H1 (cell line): ENCODE measurements at regions not wholly inside any gene's neighbourhood (a gene's known extent, or its start where the extent isn't known, plus 50 kb on each side); places are given as distances from the start of the nearest gene placed in this dataset.
A peak's percentile ranks its signal among the peaks of the same experiment; 100 is the strongest.

Experiments
- CTCF ChIA-PET: fragments of 300-600 bp; sonication (Branson Sonifier 250); formaldehyde crosslinking; loops from one replicate; lab custom pipeline; 2021; ENCODE audit not compliant: partially characterized antibody; lab: Charles Lee
- POLR2A ChIA-PET: fragments of 300-600 bp; sonication (Branson Sonifier 250); formaldehyde crosslinking; loops from one replicate; lab custom pipeline; 2021; ENCODE audit warnings: inconsistent platforms; ENCODE audit not compliant: partially characterized antibody; lab: Charles Lee
- DNase-seq, 2 experiments: peaks; one replicate each; pipeline versions ENCODE4 v3.0.0 to v3.0.0-alpha.2; 2010 to 2022; ENCODE audit warnings: low spot score in 2 of 2, low read depth in 1 of 2, mixed read lengths in 1 of 2
- FAIRE-seq: peaks from 2 replicates; lab custom pipeline; 2011; peaks lifted over from hg19 to GRCh38; lab: Jason Lieb, UNC
- H2AFZ ChIP-seq: 2 replicates; pipeline ENCODE4 v1.8.1; 2012; ENCODE audit warnings: low read length, inconsistent platforms
- H2AK5ac ChIP-seq: 2 replicates; pipeline ENCODE4 v1.6.1; 2013; ENCODE audit warnings: low read depth, low read length
- H2BK120ac ChIP-seq: replicated peaks from 2 replicates; pipeline ENCODE3; 2013; ENCODE audit warnings: low read depth, low read length, inconsistent platforms
- H2BK12ac ChIP-seq: 2 replicates; pipeline ENCODE4 v1.6.1; 2013; ENCODE audit warnings: low read depth, low read length
- H2BK15ac ChIP-seq: 2 replicates; pipeline ENCODE4 v1.6.1; 2013; ENCODE audit warnings: low read length
- H2BK20ac ChIP-seq: 2 replicates; pipeline ENCODE4 v1.6.1; 2013; ENCODE audit warnings: low read length
- H2BK5ac ChIP-seq: 2 replicates; pipeline ENCODE4 v1.6.1; 2013; ENCODE audit warnings: low read depth, low read length
- H3K14ac ChIP-seq: 2 replicates; pipeline ENCODE4 v1.6.1; 2013; ENCODE audit warnings: inconsistent platforms; ENCODE audit not compliant: insufficient read length
- H3K18ac ChIP-seq: 2 replicates; pipeline ENCODE4 v1.6.1; 2013; ENCODE audit warnings: low read length; ENCODE audit errors: extremely low read depth
- H3K23ac ChIP-seq: 2 replicates; pipeline ENCODE4 v1.6.1; 2013; ENCODE audit warnings: inconsistent platforms; ENCODE audit not compliant: insufficient read length
- H3K23me2 ChIP-seq: 2 replicates; pipeline ENCODE4 v1.6.1; 2013; ENCODE audit warnings: low read depth, low read length
- H3K27ac ChIP-seq: 2 replicates; pipeline ENCODE4 v1.6.1; 2011; ENCODE audit warnings: low read depth, low read length, inconsistent platforms
- H3K27me3 ChIP-seq, 4 experiments: replicated peaks in 1 of 4; 1 replicate in 1 of 4; 2 replicates in 3 of 4; pipeline versions ENCODE4 v1.6.1 to v1.8.1; 2011 to 2013; ENCODE audit warnings: low read length in 3 of 4, mild to moderate bottlenecking in 3 of 4, inconsistent platforms in 2 of 4, mixed read lengths in 2 of 4, moderate library complexity in 1 of 4; ENCODE audit not compliant: control insufficient read depth in 3 of 4, insufficient read depth in 3 of 4; ENCODE audit errors: extremely low read depth in 1 of 4
- H3K36me3 ChIP-seq, 4 experiments: 2 replicates each; pipeline versions ENCODE4 v1.6.1 to v1.8.1; 2011 to 2013; ENCODE audit warnings: mild to moderate bottlenecking in 4 of 4, low read length in 3 of 4, moderate library complexity in 2 of 4, control low read depth in 1 of 4, inconsistent platforms in 1 of 4; ENCODE audit not compliant: insufficient read depth in 4 of 4, control insufficient read depth in 2 of 4
- H3K4ac ChIP-seq: replicated peaks from 2 replicates; pipeline ENCODE3; 2013; ENCODE audit warnings: low read length, low read depth, mixed read lengths, inconsistent platforms; ENCODE audit not compliant: insufficient read length
- H3K4me1 ChIP-seq, 4 experiments: replicated peaks in 1 of 4; 1 replicate in 1 of 4; 2 replicates in 3 of 4; pipeline versions ENCODE4 v1.6.1 to v1.8.1; 2011 to 2013; ENCODE audit warnings: low read length in 3 of 4, inconsistent platforms in 2 of 4, mixed read lengths in 1 of 4; ENCODE audit not compliant: insufficient read depth in 4 of 4, control insufficient read depth in 3 of 4
- H3K4me2 ChIP-seq, 2 experiments: 2 replicates each; pipeline versions ENCODE4 v1.6.1 to v1.8.1; 2011 to 2013; ENCODE audit warnings: low read depth in 2 of 2, low read length in 2 of 2, control low read depth in 1 of 2, inconsistent platforms in 1 of 2, mild to moderate bottlenecking in 1 of 2; ENCODE audit not compliant: insufficient read depth in 1 of 2
- H3K4me3 ChIP-seq, 4 experiments: fragments of 200-600, 300-600 bp in 1 of 4; sonication (generic), shearing (Covaris generic), sonication (Bioruptor Twin) in 1 of 4; 2 replicates each; pipeline versions ENCODE4 v1.5.1 to v1.8.1; 2011 to 2016; ENCODE audit warnings: low read length in 4 of 4, low read depth in 3 of 4, control low read depth in 2 of 4, inconsistent platforms in 2 of 4, mild to moderate bottlenecking in 2 of 4, mixed read lengths in 1 of 4, moderate library complexity in 1 of 4; ENCODE audit not compliant: insufficient read depth in 2 of 4; ENCODE audit errors: extremely low read depth in 1 of 4
- H3K56ac ChIP-seq: replicated peaks from 2 replicates; pipeline ENCODE3; 2013; ENCODE audit warnings: low read depth, mild to moderate bottlenecking, mixed read lengths, low read length, inconsistent platforms; ENCODE audit not compliant: insufficient read length
- H3K79me1 ChIP-seq: 2 replicates; pipeline ENCODE4 v1.6.1; 2013; ENCODE audit warnings: low read depth, low read length, control low read depth
- H3K79me2 ChIP-seq, 2 experiments: 2 replicates each; pipeline versions ENCODE4 v1.6.1 to v1.8.1; 2012 to 2013; ENCODE audit warnings: low read length in 2 of 2, mild to moderate bottlenecking in 2 of 2, inconsistent platforms in 1 of 2; ENCODE audit not compliant: insufficient read depth in 2 of 2, control insufficient read depth in 1 of 2
- H3K9ac ChIP-seq, 4 experiments: replicated peaks in 1 of 4; 1 replicate in 1 of 4; 2 replicates in 3 of 4; pipeline versions ENCODE4 v1.6.1 to v1.8.1; 2011 to 2013; ENCODE audit warnings: low read depth in 3 of 4, low read length in 3 of 4, control low read depth in 2 of 4, mild to moderate bottlenecking in 2 of 4, moderate library complexity in 2 of 4, inconsistent platforms in 1 of 4; ENCODE audit errors: extremely low read depth in 1 of 4
- H3K9me3 ChIP-seq, 2 experiments: 2 replicates each; pipeline versions ENCODE4 v1.6.1 to v1.8.1; 2012 to 2013; ENCODE audit warnings: mild to moderate bottlenecking in 2 of 2, moderate library complexity in 2 of 2, control low read depth in 1 of 2, inconsistent platforms in 1 of 2, low read depth in 1 of 2, low read length in 1 of 2, mixed read lengths in 1 of 2; ENCODE audit not compliant: insufficient read depth in 2 of 2
- H4K20me1 ChIP-seq, 2 experiments: replicated peaks in 1 of 2; 2 replicates each; pipeline versions ENCODE3 to v1.8.1; 2011 to 2013; ENCODE audit warnings: inconsistent platforms in 2 of 2, low read length in 2 of 2, mild to moderate bottlenecking in 1 of 2; ENCODE audit not compliant: insufficient read depth in 2 of 2, control insufficient read depth in 1 of 2
- H4K5ac ChIP-seq: 2 replicates; pipeline ENCODE4 v1.6.1; 2013; ENCODE audit warnings: low read length, low read depth, mixed read lengths, inconsistent platforms; ENCODE audit not compliant: insufficient read length
- H4K8ac ChIP-seq: 2 replicates; pipeline ENCODE4 v1.8.0; 2013; ENCODE audit warnings: mild to moderate bottlenecking, moderate library complexity, low read length, inconsistent platforms; ENCODE audit not compliant: insufficient read depth; ENCODE audit errors: extremely low read depth
- H4K91ac ChIP-seq: replicated peaks from 2 replicates; pipeline ENCODE3; 2013; ENCODE audit warnings: low read length, mixed read lengths, inconsistent platforms; ENCODE audit not compliant: insufficient read length
- GTF2F1 ChIP-seq: IDR thresholded peaks from 2 replicates; pipeline ENCODE4 v1.6.1; 2012; ENCODE audit warnings: low read depth, low read length, improper control_type of control experiment, borderline replicate concordance
- HDAC2 ChIP-seq, 2 experiments: fragments of 300-600 bp in 1 of 2; sonication (generic) in 1 of 2; IDR thresholded peaks; 2 replicates each; pipeline ENCODE4 v1.6.1; 2011 to 2012; ENCODE audit warnings: low read depth in 2 of 2, low read length in 2 of 2, mild to moderate bottlenecking in 2 of 2, moderate library complexity in 2 of 2, borderline replicate concordance in 1 of 2, inconsistent platforms in 1 of 2
- NANOG ChIP-seq: IDR thresholded peaks from 2 replicates; pipeline ENCODE4 v1.6.1; 2011; ENCODE audit warnings: low read length, low read depth, mild to moderate bottlenecking, inconsistent platforms; ENCODE audit not compliant: insufficient read depth, poor library complexity, severe bottlenecking
- PHF8 ChIP-seq: fragments of 200-600 bp; sonication (generic); conservative IDR thresholded peaks from 2 replicates; pipeline ENCODE4 v1.7.1; 2012; ENCODE audit warnings: low read depth, mild to moderate bottlenecking, inconsistent platforms, low read length, moderate library complexity
- RBBP5 ChIP-seq: IDR thresholded peaks from 2 replicates; pipeline ENCODE4 v1.7.1; 2012; ENCODE audit warnings: low read depth, mild to moderate bottlenecking, inconsistent platforms, low read length, moderate library complexity, borderline replicate concordance
- RXRA ChIP-seq: IDR thresholded peaks from 2 replicates; pipeline ENCODE4 v1.6.1; 2011; ENCODE audit warnings: low read depth, mild to moderate bottlenecking, low read length, moderate library complexity; ENCODE audit not compliant: insufficient read depth
- TCF12 ChIP-seq: IDR thresholded peaks from 2 replicates; pipeline ENCODE4 v1.6.1; 2011; ENCODE audit warnings: low read depth, mild to moderate bottlenecking, low read length
- WGBS, 2 experiments: shearing (Covaris generic) in 1 of 2; methylation state at CpG; one replicate each; pipeline versions ENCODE4 v1.1.6 to v1.1.7; 2013 to 2015; ENCODE audit warnings: low lambda C conversion rate in 2 of 2, mixed read lengths in 2 of 2, inconsistent platforms in 1 of 2, low coverage in 1 of 2, missing lambda C conversion rate in 1 of 2; ENCODE audit not compliant: insufficient replicate concordance in 2 of 2, insufficient coverage in 1 of 2, insufficient read length in 1 of 2; ENCODE audit errors: extremely low coverage in 1 of 2, missing lambda C conversion rate in 1 of 2; 5-methylcytosine and 5-hydroxymethylcytosine counted together
- TF ChIP-seq, protein P1 (sequence below): IDR thresholded peaks from 2 replicates; pipeline ENCODE4 v1.6.1; 2012; ENCODE audit warnings: low read length, inconsistent platforms
- TF ChIP-seq, protein P2 (sequence below), 3 experiments: IDR thresholded peaks; 1 replicate in 2 of 3; 2 replicates in 1 of 3; pipeline versions ENCODE4 v1.5.1 to v1.6.1; 2011; ENCODE audit warnings: low read length in 3 of 3, mild to moderate bottlenecking in 3 of 3, inconsistent platforms in 2 of 3, low read depth in 1 of 3, moderate library complexity in 1 of 3; ENCODE audit not compliant: insufficient read depth in 1 of 3; ENCODE audit errors: control extremely low read depth in 1 of 3

DNA sequence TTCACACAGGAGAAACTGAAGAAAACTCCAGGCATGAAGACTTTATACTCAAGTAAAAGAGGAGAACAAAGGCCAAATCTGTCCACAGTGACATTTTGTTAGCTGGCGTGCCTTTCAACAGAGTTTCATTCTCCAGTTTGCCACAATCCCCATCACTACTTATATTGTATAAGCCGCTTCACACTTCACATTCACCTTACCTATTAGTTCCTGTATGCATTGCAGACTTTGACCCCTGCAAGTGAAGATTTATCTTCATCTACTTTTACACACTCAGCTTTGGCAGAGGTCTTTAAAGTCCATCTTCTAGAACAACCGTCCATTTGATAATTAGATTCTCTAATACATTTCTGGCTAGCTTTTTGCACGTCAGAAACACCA lies 56.8 kb upstream of the TANK start:
- no peak overlapping the region for H2BK120ac ChIP-seq
- H4K5ac ChIP-seq, result no peak overlapping the region
- POLR2A ChIA-PET, result no interaction called here
- CTCF ChIA-PET, result interaction anchor here (1.4 kb wide), 1 partner anchor 16 kb away, joined by 3 read pairs; no protein-coding TSS in a partner anchor
- H4K20me1 ChIP-seq, result no peaks in the 10 kb centered on the region
- H4K8ac ChIP-seq, result no peak overlapping the region
- H2AK5ac ChIP-seq, result no peak overlapping the region
- H3K18ac ChIP-seq, result no peak overlapping the region
- no peak overlapping the region for H2BK5ac ChIP-seq
- no peak overlapping the region for H2BK12ac ChIP-seq
- no peaks in the 10 kb centered on the region for H3K27me3 ChIP-seq
- H3K4me1 ChIP-seq, result no peaks in the 10 kb centered on the region
- H3K14ac ChIP-seq, result no peak overlapping the region
- H3K79me1 ChIP-seq, result no peaks in the 10 kb centered on the region
- H2BK20ac ChIP-seq, result no peak overlapping the region
- FAIRE-seq (no peak), DNase-seq (no peak)
- no peak overlapping the region for H3K4ac ChIP-seq
- no peak overlapping the region for H3K4me2 ChIP-seq
- no peak overlapping the region for H4K91ac ChIP-seq
- H3K9me3 ChIP-seq, result no peaks in the 10 kb centered on the region
- WGBS, 2 experiments, result 87% methylated on average over 4 of the region's 4 CpGs; no CpG with 5 or more reads in 1 of the 2 experiments
- H3K9ac ChIP-seq, result no peak overlapping the region
- 0 out of 2 replicates have a peak overlapping the region, but pooled peaks have one; percentile 8 for H2AFZ ChIP-seq
- H3K4me3 ChIP-seq, result no peak overlapping the region
- H3K23ac ChIP-seq, result no peak overlapping the region
- no peaks in the 10 kb centered on the region for H3K79me2 ChIP-seq
- no peak overlapping the region for H3K27ac ChIP-seq
- H3K23me2 ChIP-seq, result no peaks in the 10 kb centered on the region
- H3K56ac ChIP-seq, result no peak overlapping the region
- H2BK15ac ChIP-seq, result no peak overlapping the region
- H3K36me3 ChIP-seq, result no peaks in the 10 kb centered on the region
- TF ChIP-seq PHF8 (no peak), HDAC2 (IDR thresholded peaks at IDR 0.05; ENCODE audit: borderline replicate concordance in 1 of 2, low read depth in 2 of 2, low read length in 2 of 2) (no peak), NANOG (no peak), GTF2F1 (no peak), RBBP5 (no peak), TCF12 (no peak), RXRA (no peak)
- TF ChIP-seq, protein P1, sequence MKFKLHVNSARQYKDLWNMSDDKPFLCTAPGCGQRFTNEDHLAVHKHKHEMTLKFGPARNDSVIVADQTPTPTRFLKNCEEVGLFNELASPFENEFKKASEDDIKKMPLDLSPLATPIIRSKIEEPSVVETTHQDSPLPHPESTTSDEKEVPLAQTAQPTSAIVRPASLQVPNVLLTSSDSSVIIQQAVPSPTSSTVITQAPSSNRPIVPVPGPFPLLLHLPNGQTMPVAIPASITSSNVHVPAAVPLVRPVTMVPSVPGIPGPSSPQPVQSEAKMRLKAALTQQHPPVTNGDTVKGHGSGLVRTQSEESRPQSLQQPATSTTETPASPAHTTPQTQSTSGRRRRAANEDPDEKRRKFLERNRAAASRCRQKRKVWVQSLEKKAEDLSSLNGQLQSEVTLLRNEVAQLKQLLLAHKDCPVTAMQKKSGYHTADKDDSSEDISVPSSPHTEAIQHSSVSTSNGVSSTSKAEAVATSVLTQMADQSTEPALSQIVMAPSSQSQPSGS, result no peak
- TF ChIP-seq, protein P2, sequence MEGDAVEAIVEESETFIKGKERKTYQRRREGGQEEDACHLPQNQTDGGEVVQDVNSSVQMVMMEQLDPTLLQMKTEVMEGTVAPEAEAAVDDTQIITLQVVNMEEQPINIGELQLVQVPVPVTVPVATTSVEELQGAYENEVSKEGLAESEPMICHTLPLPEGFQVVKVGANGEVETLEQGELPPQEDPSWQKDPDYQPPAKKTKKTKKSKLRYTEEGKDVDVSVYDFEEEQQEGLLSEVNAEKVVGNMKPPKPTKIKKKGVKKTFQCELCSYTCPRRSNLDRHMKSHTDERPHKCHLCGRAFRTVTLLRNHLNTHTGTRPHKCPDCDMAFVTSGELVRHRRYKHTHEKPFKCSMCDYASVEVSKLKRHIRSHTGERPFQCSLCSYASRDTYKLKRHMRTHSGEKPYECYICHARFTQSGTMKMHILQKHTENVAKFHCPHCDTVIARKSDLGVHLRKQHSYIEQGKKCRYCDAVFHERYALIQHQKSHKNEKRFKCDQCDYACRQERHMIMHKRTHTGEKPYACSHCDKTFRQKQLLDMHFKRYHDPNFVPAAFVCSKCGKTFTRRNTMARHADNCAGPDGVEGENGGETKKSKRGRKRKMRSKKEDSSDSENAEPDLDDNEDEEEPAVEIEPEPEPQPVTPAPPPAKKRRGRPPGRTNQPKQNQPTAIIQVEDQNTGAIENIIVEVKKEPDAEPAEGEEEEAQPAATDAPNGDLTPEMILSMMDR (IDR thresholded peaks at IDR 0.05; ENCODE audit: control extremely low read depth in 1 of 3, insufficient read depth in 1 of 3, low read depth in 1 of 3, low read length in 3 of 3), result no peak
